Thyroid gland (tissue), 4 donors: ENCODE measurements at regions not wholly inside any gene's neighbourhood (a gene's known extent, or its start where the extent isn't known, plus 50 kb on each side); places are given as distances from the start of the nearest gene placed in this dataset.
"Not testable (repeated sequence)": the region's sequence is repeated elsewhere in the genome, so short reads cannot be mapped to it uniquely, and the experiment has no call there.

Source experiments
- DNase-seq, 2 donors: peaks; one replicate each; pipeline ENCODE4 v3.0.0-alpha.2; 2019
- H3K27ac ChIP-seq, 3 donors: fragments of 200-600 bp; sonication (generic); 1 replicate in 2 of 3; 2 replicates in 1 of 3; pipeline ENCODE4 v1.5.1; 2016 to 2019; ENCODE audit warnings: mild to moderate bottlenecking in 1 of 3, moderate library complexity in 1 of 3
- H3K27me3 ChIP-seq: fragments of 200-600 bp; sonication (generic); one replicate; pipeline ENCODE4 v1.5.1; 2019
- H3K36me3 ChIP-seq, 2 donors: fragments of 200-600 bp; sonication (generic); one replicate each; pipeline ENCODE4 v1.5.1; 2016 to 2019
- H3K4me1 ChIP-seq, 2 donors: fragments of 200-600 bp; sonication (generic); one replicate each; pipeline ENCODE4 v1.5.1; 2017 to 2019
- H3K4me3 ChIP-seq, 3 donors: fragments of 200-600 bp; sonication (generic); replicated peaks in 1 of 3; 1 replicate in 2 of 3; 2 replicates in 1 of 3; pipeline ENCODE4 v1.5.1; 2016; ENCODE audit warnings: mild to moderate bottlenecking in 1 of 3
- H3K9me3 ChIP-seq: fragments of 200-600 bp; sonication (generic); one replicate; pipeline ENCODE4 v1.5.1; 2017
- CTCF ChIP-seq, 6 experiments: fragments of 200-600 bp in 3 of 6; fragments of 450-650 bp in 3 of 6; sonication (generic) in 3 of 6; IDR thresholded peaks; one replicate each; pipeline ENCODE4 v1.5.1; 2016 to 2019; ENCODE audit warnings: antibody characterized with exemption in 6 of 6, mild to moderate bottlenecking in 2 of 6, inconsistent platforms in 1 of 6, moderate library complexity in 1 of 6
- POLR2A ChIP-seq, 2 donors: fragments of 450-650 bp; IDR thresholded peaks; one replicate each; pipeline ENCODE4 v1.6.1; 2017; ENCODE audit warnings: antibody characterized with exemption in 2 of 2, mild to moderate bottlenecking in 2 of 2, moderate library complexity in 1 of 2
- WGBS, 2 donors: methylation state at CpG; one replicate each; pipeline ENCODE4 v1.1.5; 2017; 5-methylcytosine and 5-hydroxymethylcytosine counted together
- intact Hi-C: fragments of 100-400 bp; cut with DNase I; formaldehyde crosslinking; loops from one replicate; pipeline ENCODE4 v1.15.1; 2023

- intact Hi-C loops, result no loop called here
- no peaks in the 10 kb centered on the region for H3K36me3 ChIP-seq
- H3K9me3 ChIP-seq, result no peaks in the 10 kb centered on the region
- no peaks in the 10 kb centered on the region for H3K4me1 ChIP-seq
- H3K4me3 ChIP-seq, result no peak overlapping the region
- TF ChIP-seq POLR2A (IDR thresholded peaks at IDR 0.05) (no peak), CTCF (IDR thresholded peaks at IDR 0.05) (no peak)
- H3K27ac ChIP-seq, result no peak overlapping the region
- WGBS, 2 donors, result 0% methylated on average over 1 of the region's 1 CpG
- H3K27me3 ChIP-seq, result no peaks in the 10 kb centered on the region
- DNase-seq, result no peak
These were observed 809.9 kb downstream of the TSN start for GRCh38 chr2:122565364-122565763.

GRCh38 chr2:122570641-122571040 is 815.2 kb downstream of the TSN start:
- no peaks in the 10 kb centered on the region for H3K36me3 ChIP-seq
- no peak overlapping the region for H3K4me3 ChIP-seq
- intact Hi-C loops, result no loop called here
- 88 to 92% methylated on average over 15 of the region's 15 CpGs for WGBS, 2 donors
- TF ChIP-seq POLR2A (IDR thresholded peaks at IDR 0.05), result no peak
- no peak for TF ChIP-seq CTCF (IDR thresholded peaks at IDR 0.05)
- no peaks in the 10 kb centered on the region for H3K27me3 ChIP-seq
- H3K9me3 ChIP-seq, result no peaks in the 10 kb centered on the region
- no peak overlapping the region for H3K27ac ChIP-seq
- DNase-seq, result no peak
- H3K4me1 ChIP-seq, result no peaks in the 10 kb centered on the region

DNA sequence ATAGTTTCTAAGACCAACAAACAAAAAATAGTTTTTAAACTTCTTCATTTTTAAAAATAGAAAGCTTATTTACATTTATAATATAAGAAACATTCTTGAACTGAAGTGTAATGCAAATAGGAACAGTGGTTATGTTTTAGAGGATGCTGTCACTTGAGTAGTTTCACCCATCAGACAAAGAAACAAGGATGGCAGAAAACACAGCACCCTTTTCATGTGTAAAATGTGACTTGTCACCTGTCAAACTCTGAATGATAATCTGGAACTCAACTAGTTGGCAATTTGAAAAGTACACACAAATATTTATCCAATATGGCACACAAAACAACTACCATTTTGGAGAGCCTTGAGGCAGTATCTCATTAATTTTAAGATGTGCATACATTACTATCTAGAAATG is 816.0 kb downstream of the TSN start:
- intact Hi-C loops, H3K4me1 ChIP-seq, H3K9me3 ChIP-seq, H3K27ac ChIP-seq, H3K27me3 ChIP-seq, H3K4me3 ChIP-seq, H3K36me3 ChIP-seq, DNase-seq: not testable (repeated sequence)

DNA sequence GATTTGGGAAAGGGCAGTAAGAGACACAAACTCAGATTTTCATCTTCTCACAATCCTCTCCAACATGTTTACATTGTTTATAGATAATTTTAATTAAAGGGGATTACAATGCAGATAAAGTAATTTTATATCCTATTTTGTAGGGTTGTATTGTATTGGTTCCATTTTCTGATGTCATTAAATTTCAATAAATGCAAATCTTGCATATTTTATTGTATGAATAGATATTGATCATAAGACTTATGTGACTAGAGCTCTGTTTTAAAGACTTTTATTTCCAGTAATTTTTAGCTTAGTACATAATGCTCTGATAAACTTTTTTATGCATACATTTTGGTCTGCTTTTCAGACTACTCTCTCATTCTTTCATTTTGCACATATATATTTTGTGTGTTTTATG is 819.6 kb downstream of the TSN start:
- DNase-seq, result no peak
- Histone ChIP-seq H3K9me3 (no peaks in the 10 kb centered on the region), H3K4me3 (no peak overlapping the region), H3K4me1 (no peaks in the 10 kb centered on the region), H3K27ac (no peak overlapping the region), H3K36me3 (no peaks in the 10 kb centered on the region), H3K27me3 (no peaks in the 10 kb centered on the region)
- intact Hi-C loops, result no loop called here
- TF ChIP-seq CTCF (IDR thresholded peaks at IDR 0.05), result no peak
- no peak for TF ChIP-seq POLR2A (IDR thresholded peaks at IDR 0.05)

DNA sequence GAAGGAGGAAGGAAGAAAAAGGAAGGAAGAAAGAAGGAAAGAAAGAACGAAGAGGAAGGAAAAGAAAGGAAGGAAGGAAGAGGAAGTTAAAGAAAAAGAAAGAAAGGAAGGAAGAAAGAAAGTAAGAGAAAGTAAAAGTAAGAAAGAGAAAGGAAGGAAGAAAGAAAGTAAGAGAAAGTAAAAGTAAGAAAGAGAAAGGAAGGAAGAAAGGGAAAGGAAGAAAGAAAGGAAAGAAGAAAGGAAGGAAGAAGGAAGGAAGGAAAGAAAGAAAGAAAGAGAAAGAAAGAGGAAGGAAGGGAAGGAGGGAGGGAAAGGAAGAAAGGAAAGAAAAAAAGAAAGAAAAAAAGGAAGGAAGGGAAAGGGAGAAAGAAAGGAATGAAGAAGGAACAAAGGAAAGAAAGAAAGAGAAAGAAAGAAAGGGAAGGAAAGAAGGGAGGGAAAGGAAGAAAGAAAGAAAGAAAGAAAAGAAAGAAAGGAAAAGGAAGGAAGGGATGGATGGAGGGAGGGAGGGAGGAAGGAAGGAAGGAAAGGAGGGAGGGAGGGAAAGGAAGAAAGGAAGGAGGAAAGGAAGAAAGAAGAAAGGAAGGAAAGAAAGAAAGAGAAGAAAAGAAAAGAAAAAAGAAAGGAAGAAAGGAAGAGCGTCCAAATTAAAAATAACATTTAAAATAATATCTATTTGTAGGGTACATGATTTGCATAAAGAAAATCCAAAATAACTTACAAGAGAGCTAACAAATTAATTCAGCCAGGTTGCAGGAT is 827.9 kb downstream of the TSN start:
- intact Hi-C loops, result no loop called here
- Histone ChIP-seq H3K36me3 (no peaks in the 10 kb centered on the region), H3K9me3 (no peaks in the 10 kb centered on the region), H3K27ac (no peak overlapping the region), H3K27me3 (no peaks in the 10 kb centered on the region), H3K4me3 (no peak overlapping the region), H3K4me1 (no peaks in the 10 kb centered on the region)
- WGBS, 2 donors, result 89 to 92% methylated on average over 2 of the region's 2 CpGs
- TF ChIP-seq POLR2A (IDR thresholded peaks at IDR 0.05), result no peak
- TF ChIP-seq CTCF (IDR thresholded peaks at IDR 0.05), result no peak
- DNase-seq, result no peak

DNA sequence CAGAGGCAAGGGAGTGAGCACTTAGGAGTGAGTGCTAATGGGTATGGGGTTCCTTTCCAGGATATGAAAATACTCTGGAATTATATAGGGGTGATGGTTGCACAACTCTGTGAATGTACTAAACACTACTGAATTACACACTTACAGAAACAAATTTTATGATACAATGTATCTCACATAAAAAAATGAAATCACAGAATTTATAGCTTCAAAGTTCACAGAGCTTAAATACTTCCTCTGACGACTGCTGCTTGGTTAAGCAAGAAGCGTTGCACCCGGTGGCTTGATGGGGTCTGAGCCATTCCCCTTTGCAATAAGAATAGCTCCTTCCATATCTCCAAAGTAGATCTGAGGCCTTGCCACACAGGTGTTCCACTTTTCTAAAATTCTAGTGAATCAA is 835.1 kb downstream of the TSN start:
- Histone ChIP-seq H3K27me3 (no peaks in the 10 kb centered on the region), H3K9me3 (no peaks in the 10 kb centered on the region), H3K36me3 (no peaks in the 10 kb centered on the region), H3K27ac (no peak overlapping the region), H3K4me1 (no peaks in the 10 kb centered on the region), H3K4me3 (no peak overlapping the region)
- intact Hi-C loops, result no loop called here
- TF ChIP-seq POLR2A (IDR thresholded peaks at IDR 0.05), result no peak
- TF ChIP-seq CTCF (IDR thresholded peaks at IDR 0.05), result no peak
- WGBS, 2 donors, result 81 to 86% methylated on average over 3 of the region's 3 CpGs
- DNase-seq, result no peak
